ENCODE measurements at regions not wholly inside any gene's neighbourhood (a gene's known extent, or its start where the extent isn't known, plus 50 kb on each side); places are given as distances from the start of the nearest gene placed in this dataset.
"Not testable (repeated sequence)": the region's sequence is repeated elsewhere in the genome, so short reads cannot be mapped to it uniquely, and the experiment has no call there.

DNA sequence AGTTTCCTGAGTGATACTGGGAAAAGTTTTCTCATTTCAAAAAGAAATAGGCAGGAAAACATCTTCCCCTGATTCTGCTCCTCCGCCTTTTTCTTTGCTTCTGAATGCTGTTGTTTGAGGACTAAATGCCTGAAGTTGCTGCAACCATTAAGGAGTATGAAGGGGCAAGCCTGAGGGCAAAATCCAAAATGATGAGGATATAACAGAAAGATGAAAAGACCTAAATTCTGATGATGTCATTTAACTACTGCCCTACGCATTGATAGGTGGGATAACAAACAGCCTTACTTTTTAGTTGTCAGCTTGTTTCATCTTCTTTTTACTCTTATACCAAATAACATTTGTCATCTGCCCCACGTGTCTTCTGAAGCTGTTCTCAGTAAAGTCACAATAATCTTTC is 474.6 kb upstream of the MMS22L start:
- no peak for DNase-seq (ENCODE audit: low read depth in 2 of 2)
- H3K4me3 ChIP-seq (replicated peaks in 1 of 2; ENCODE audit: low read depth in 2 of 2, low read length in 2 of 2) = no peak overlapping the region
- TF ChIP-seq, protein P1, sequence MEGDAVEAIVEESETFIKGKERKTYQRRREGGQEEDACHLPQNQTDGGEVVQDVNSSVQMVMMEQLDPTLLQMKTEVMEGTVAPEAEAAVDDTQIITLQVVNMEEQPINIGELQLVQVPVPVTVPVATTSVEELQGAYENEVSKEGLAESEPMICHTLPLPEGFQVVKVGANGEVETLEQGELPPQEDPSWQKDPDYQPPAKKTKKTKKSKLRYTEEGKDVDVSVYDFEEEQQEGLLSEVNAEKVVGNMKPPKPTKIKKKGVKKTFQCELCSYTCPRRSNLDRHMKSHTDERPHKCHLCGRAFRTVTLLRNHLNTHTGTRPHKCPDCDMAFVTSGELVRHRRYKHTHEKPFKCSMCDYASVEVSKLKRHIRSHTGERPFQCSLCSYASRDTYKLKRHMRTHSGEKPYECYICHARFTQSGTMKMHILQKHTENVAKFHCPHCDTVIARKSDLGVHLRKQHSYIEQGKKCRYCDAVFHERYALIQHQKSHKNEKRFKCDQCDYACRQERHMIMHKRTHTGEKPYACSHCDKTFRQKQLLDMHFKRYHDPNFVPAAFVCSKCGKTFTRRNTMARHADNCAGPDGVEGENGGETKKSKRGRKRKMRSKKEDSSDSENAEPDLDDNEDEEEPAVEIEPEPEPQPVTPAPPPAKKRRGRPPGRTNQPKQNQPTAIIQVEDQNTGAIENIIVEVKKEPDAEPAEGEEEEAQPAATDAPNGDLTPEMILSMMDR (IDR thresholded peaks at IDR 0.05; ENCODE audit: low read depth, low read length) = no peak

DNA sequence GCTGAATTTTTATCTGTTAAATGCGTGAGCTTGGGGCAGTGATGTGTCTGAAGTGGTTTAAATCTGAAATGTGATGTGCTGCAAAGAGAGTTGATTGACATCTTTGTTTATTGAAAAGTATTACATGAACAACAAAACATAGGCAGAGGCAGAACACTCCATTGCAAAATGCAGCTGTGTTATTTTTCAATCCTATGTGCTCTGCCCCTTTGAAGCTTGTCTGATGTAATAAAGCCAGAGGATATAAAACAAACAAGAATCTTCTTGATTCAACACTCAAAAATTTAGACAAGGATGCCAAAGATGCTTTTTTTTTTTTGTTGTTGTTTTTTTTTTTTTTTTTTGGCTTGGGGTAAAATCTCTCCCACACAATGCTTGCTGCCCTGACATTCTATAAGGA is 482.4 kb upstream of the MMS22L start:
- TF ChIP-seq, protein P1 (IDR thresholded peaks at IDR 0.05; ENCODE audit: low read depth, low read length) = no peak
- H3K4me3 ChIP-seq (replicated peaks in 1 of 2; ENCODE audit: low read depth in 2 of 2, low read length in 2 of 2) = no peak overlapping the region
- peak; percentile 0 to 62 for DNase-seq (ENCODE audit: low read depth in 2 of 2)

- TF ChIP-seq, protein P1 (IDR thresholded peaks at IDR 0.05; ENCODE audit: low read depth, low read length) = no peak
- DNase-seq (ENCODE audit: low read depth in 2 of 2) = no peak
- H3K4me3 ChIP-seq (replicated peaks in 1 of 2; ENCODE audit: low read depth in 2 of 2, low read length in 2 of 2) = no peak overlapping the region
Observed at GRCh38 chr6:97771372-97771771, 488.4 kb upstream of the MMS22L start.

DNA sequence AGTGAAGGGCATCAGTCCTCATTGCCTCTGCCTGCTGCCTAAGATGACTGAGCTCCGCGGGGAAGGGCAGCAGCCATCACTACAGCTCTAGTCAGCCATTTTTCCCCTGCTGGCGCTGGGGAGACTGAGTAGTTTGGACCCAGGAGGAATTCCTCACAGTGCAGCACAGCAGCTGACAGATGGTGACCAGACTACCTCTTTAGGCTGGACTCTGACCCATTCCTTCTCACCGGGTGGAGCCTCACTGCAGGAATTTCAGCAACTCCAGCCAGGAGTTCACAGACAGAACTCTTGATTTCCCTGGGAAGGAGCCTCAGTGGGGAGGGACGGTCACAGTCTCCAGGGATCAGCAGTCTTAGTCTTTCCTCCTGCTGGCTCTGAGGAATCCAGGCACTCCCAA is 492.0 kb upstream of the MMS22L start:
- TF ChIP-seq, protein P1 (IDR thresholded peaks at IDR 0.05; ENCODE audit: low read depth, low read length) = no peak
- no peak for DNase-seq (ENCODE audit: low read depth in 2 of 2)

GRCh38 chr6:97778290-97779038 is 495.4 kb upstream of the MMS22L start:
- TF ChIP-seq, protein P1 (IDR thresholded peaks at IDR 0.05; ENCODE audit: low read depth, low read length) = no peak
- H3K4me3 ChIP-seq (replicated peaks in 1 of 2; ENCODE audit: low read depth in 2 of 2, low read length in 2 of 2) = no peak overlapping the region
- DNase-seq (ENCODE audit: low read depth in 2 of 2) = no peak

More for the DNA sequence above, 492.0 kb upstream of the MMS22L start:
- H3K4me3 ChIP-seq (replicated peaks in 1 of 2; ENCODE audit: low read depth in 2 of 2, low read length in 2 of 2) = no peak overlapping the region

DNA sequence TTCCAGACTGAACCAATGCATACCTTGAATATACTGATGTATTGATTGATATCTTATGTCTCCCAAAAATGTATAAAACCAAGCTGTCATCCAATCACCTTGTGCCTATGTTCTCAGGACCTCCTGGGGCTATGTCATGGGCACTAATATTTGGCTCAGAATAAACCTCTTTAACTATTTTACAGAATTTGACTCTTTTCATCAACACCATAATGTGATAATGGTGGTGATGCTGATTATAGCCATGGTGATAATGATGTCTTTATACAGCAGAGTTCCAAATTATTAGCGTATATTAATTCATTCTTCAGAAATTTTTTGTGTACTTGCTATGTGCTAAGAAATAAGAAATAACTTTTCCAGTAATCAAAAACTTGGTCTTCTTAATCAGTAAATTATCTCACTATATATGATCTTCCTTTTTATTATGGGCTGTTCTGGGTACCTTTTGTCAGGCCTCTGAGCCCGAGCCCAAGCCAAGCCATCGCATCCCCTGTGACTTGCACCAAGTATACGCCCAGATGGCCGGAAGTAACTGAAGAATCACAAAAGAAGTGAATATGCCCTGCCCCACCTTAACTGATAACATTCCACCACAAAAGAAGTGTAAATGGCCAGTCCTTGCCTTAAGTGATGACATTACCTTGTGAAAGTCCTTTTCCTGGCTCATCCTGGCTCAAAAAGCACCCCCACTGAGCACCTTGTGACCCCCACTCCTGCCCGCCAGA is 496.2 kb upstream of the MMS22L start:
- DNase-seq (ENCODE audit: low read depth in 2 of 2); H3K4me3 ChIP-seq (replicated peaks in 1 of 2; ENCODE audit: low read depth in 2 of 2, low read length in 2 of 2): not testable (repeated sequence)

DNA sequence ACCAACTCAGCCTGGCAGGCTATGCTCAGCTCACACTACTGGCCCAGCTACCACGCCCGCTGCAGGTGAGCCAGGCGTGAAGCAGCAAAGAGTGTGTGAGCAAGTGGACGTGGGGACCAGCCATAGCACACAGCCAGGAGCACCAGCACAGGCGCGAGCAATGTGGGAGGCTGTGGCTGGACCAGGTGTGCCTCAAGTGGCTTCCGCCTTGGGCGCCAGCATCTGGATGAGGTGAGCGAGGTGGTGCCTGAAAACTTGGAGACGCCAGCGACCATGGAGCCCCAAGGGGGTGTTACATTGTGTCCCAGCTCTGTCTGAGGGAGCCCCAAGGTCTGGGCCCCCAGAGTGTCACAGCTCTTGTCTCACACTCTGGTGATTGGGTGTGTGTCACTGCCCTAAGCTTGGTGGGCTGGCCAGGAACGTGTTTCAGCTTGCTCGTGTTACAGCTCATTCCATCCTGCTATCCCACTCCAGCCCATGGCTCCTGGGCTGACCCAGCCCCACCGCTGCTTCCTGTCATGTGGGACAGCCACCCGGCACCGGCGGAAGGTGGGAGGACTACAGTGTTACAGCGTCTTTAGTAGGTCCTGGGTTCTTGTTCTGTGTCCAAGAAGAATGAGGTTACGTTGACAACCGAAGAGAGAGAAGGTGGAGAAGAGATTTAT is 508.0 kb upstream of the MMS22L start:
- H3K4me3 ChIP-seq (replicated peaks in 1 of 2; ENCODE audit: low read depth in 2 of 2, low read length in 2 of 2) = no peak overlapping the region
- TF ChIP-seq, protein P1 (IDR thresholded peaks at IDR 0.05; ENCODE audit: low read depth, low read length) = no peak
- no peak for DNase-seq (ENCODE audit: low read depth in 2 of 2)
